RWPE2 (cell line): ENCODE measurements at regions not wholly inside any gene's neighbourhood (a gene's known extent, or its start where the extent isn't known, plus 50 kb on each side); places are given as distances from the start of the nearest gene placed in this dataset.

Experiments used
- ATAC-seq: fragments of 200-7000 bp; cut with Tn5 transposase; 3 replicates; pipeline ENCODE4 v1.9.1; 2021; ENCODE audit warnings: low read depth
- DNase-seq: peaks from one replicate; pipeline ENCODE4 v3.0.0-alpha.2; 2020; ENCODE audit warnings: low spot score
- H3K27ac ChIP-seq: fragments of 450-650 bp; 2 replicates; pipeline ENCODE4 v1.5.1; 2017; ENCODE audit warnings: mild to moderate bottlenecking; ENCODE audit not compliant: poor library complexity, severe bottlenecking
- H3K27me3 ChIP-seq: fragments of 250-450 bp; sonication (Bioruptor Pico); 2 replicates; pipeline ENCODE4 v1.5.1; 2021; ENCODE audit warnings: mild to moderate bottlenecking, moderate library complexity; ENCODE audit not compliant: insufficient read depth, poor library complexity, severe bottlenecking
- H3K36me3 ChIP-seq: fragments of 250-450 bp; sonication (Bioruptor Pico); 2 replicates; pipeline ENCODE4 v1.5.1; 2020; ENCODE audit warnings: low read depth, mild to moderate bottlenecking, moderate library complexity
- H3K4me1 ChIP-seq: fragments of 250-450 bp; sonication (Bioruptor Pico); 2 replicates; pipeline ENCODE4 v1.5.1; 2021; ENCODE audit warnings: mild to moderate bottlenecking, moderate library complexity; ENCODE audit not compliant: insufficient read depth, poor library complexity, severe bottlenecking
- H3K4me3 ChIP-seq: fragments of 250-450 bp; sonication (Bioruptor Pico); 2 replicates; pipeline ENCODE4 v1.5.1; 2021; ENCODE audit warnings: mild to moderate bottlenecking, moderate library complexity; ENCODE audit not compliant: severe bottlenecking
- H3K9me3 ChIP-seq: fragments of 250-450 bp; sonication (Bioruptor Pico); 2 replicates; pipeline ENCODE4 v1.5.1; 2021; ENCODE audit warnings: mild to moderate bottlenecking, moderate library complexity; ENCODE audit not compliant: severe bottlenecking
- TF ChIP-seq, protein P1 (sequence below): fragments of 450-650 bp; IDR thresholded peaks from one replicate; pipeline ENCODE4 v1.5.1; 2017; ENCODE audit warnings: mild to moderate bottlenecking, moderate library complexity; ENCODE audit not compliant: poor library complexity, severe bottlenecking

DNA sequence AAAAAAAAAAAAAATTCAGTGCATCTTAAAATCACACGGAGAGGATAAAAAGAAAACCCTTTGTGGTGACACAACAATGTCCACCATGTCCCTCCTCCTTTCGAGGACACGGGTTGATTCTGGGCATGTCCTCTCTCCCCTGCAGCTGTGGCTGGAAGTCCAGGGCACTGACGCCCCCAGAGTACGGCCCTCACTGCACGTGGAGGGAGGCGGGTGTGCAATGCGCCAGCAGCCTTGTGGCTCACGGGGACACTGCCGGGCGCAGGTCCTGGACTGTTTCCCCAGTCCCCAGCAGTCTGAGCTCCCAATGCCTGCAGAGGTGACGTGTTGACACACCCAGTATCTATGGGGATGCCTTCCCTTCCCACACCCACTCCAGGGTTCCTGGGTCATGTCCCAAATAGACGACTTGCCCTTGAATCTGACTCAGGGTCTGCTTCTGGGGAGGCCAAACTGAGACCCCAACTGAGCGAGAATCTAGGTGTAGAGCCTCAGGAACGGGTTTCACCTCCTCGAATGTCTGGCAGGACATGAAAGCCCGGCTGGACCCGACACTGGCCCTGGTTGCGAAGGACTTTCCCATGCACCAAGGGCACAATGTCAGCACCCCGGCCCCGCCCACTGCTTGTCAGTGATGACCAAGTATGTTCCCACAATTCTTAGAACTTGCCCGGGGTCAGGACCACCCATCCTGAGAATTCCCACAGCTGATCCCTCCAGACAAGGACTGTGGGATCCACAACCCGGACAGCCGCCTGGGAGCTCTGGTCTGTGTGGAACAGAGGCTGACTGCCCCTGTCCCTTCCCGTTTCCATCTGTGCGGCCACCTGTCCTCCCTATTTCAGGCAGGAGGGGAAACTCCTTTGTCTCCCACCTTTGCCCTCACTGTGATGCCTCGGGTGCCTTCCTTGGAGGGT is 425.1 kb upstream of the SULF2 start:
- Histone ChIP-seq H3K9me3 (no peaks in the 10 kb centered on the region), H3K27me3 (no peaks in the 10 kb centered on the region), H3K27ac (no peak overlapping the region), H3K4me1 (peaks cover 7% of the 10 kb centered on the region), H3K36me3 (no peaks in the 10 kb centered on the region), H3K4me3 (no peak overlapping the region)
- ATAC-seq (no peak), DNase-seq (no peak)
- TF ChIP-seq, protein P1, sequence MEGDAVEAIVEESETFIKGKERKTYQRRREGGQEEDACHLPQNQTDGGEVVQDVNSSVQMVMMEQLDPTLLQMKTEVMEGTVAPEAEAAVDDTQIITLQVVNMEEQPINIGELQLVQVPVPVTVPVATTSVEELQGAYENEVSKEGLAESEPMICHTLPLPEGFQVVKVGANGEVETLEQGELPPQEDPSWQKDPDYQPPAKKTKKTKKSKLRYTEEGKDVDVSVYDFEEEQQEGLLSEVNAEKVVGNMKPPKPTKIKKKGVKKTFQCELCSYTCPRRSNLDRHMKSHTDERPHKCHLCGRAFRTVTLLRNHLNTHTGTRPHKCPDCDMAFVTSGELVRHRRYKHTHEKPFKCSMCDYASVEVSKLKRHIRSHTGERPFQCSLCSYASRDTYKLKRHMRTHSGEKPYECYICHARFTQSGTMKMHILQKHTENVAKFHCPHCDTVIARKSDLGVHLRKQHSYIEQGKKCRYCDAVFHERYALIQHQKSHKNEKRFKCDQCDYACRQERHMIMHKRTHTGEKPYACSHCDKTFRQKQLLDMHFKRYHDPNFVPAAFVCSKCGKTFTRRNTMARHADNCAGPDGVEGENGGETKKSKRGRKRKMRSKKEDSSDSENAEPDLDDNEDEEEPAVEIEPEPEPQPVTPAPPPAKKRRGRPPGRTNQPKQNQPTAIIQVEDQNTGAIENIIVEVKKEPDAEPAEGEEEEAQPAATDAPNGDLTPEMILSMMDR = no peak

DNA sequence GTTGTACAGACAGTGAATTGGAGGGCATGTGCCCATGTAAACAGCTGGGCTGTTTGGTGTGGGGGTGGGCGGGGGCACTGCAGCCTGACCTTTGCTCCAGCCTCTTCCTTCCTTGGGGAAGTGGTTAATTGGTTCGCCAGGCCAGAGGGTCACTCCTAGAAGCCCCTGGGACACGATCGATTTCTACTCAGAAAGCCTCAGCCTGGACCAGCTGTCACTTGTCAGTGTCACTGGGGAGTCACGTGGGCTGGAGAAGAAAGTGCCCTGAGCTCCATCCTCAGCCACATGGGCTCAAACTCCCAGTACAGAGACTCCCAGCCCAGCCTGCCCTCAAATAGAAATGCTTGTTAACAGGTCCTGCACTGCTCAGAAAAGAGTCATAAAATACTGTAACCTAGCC is 423.8 kb upstream of the SULF2 start:
- Histone ChIP-seq H3K4me3 (no peak overlapping the region), H3K27ac (no peak overlapping the region), H3K9me3 (no peaks in the 10 kb centered on the region), H3K4me1 (peaks cover 7% of the 10 kb centered on the region), H3K36me3 (no peaks in the 10 kb centered on the region), H3K27me3 (no peaks in the 10 kb centered on the region)
- TF ChIP-seq, protein P1 = no peak
- no peak for ATAC-seq
- no peak for DNase-seq

DNA sequence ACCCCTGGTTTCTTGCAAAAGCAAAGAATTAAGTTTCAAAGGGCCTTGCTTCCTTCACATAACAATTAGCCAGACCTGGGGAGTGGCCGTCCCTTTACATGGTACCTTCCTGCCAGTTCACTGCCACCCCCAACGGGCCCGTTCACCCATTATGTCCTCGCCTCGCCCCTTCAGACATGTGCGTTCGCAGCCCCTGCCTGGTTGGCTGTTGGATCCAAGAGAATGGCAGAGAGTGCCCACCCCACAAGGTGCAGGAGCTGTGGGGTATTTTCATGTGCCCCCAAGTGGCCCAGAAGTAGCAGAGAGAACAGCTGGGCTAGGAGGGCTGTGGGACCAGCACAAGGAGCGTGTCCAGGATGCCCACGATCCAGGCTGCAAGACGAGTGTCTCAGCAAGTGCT is 422.9 kb upstream of the SULF2 start:
- Histone ChIP-seq H3K4me1 (peaks cover 3% of the 10 kb centered on the region), H3K27me3 (no peaks in the 10 kb centered on the region), H3K27ac (no peak overlapping the region), H3K4me3 (no peak overlapping the region), H3K36me3 (no peaks in the 10 kb centered on the region), H3K9me3 (no peaks in the 10 kb centered on the region)
- TF ChIP-seq, protein P1 = no peak
- no peak for ATAC-seq
- peak; percentile 84 for DNase-seq

DNA sequence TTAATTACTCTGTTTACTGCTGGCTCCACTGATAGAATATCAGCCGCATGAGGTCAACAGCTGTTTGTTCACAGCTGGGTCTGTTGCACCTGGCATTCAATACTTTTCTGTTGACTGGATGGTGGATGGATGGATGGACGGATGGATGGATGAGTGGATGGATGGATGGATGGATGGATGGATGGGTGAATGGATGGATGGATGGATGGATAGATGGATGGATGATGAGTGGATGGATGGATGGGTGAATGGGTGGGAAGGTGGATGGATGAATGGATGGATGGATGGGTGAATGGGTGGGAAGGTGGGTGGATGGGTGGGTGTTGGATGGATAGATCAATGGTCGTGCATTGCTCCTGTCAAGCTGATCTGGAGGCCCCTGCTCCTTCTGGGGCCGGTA is 422.2 kb upstream of the SULF2 start:
- TF ChIP-seq, protein P1 = no peak
- ATAC-seq = no peak

DNA sequence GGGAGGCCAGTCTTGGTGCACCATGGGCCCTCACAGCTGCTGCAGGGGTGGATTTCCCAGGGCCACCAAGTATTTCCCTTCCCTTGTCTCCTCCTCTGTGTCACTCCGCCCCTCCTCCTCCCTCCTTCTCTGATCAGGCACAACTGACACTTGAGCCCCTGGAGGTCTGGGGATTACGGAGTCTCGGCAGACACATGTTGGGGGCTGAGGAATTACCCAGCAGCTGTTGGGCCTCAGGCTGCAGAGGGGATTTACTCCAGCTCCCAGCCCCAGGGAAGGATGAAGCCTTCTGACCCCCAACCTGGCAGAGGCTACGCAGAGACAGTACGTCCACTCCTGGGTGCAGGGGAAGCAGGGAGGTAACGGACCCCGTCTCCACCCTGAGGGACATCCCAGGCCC is 420.5 kb upstream of the SULF2 start:
- Histone ChIP-seq H3K9me3 (no peaks in the 10 kb centered on the region), H3K4me1 (peaks cover 3% of the 10 kb centered on the region), H3K4me3 (no peak overlapping the region), H3K27ac (no peak overlapping the region), H3K36me3 (no peaks in the 10 kb centered on the region), H3K27me3 (no peaks in the 10 kb centered on the region)
- TF ChIP-seq, protein P1 = no peak
- DNase-seq (no peak), ATAC-seq (no peak)

More for the DNA sequence above, 422.2 kb upstream of the SULF2 start:
- H3K4me1 ChIP-seq = peaks cover 3% of the 10 kb centered on the region
- H3K27me3 ChIP-seq = no peaks in the 10 kb centered on the region
- no peak overlapping the region for H3K4me3 ChIP-seq
- H3K9me3 ChIP-seq = no peaks in the 10 kb centered on the region
- no peak overlapping the region for H3K27ac ChIP-seq
- no peak for DNase-seq
- H3K36me3 ChIP-seq = no peaks in the 10 kb centered on the region
